Liver (tissue), 7 donors: ENCODE measurements at regions not wholly inside any gene's neighbourhood (a gene's known extent, or its start where the extent isn't known, plus 50 kb on each side); places are given as distances from the start of the nearest gene placed in this dataset.

Experiments used
- DNase-seq: peaks from one replicate; pipeline ENCODE4 v3.0.0-alpha.2; 2017; ENCODE audit warnings: low spot score
- H3K27ac ChIP-seq, 2 donors: one replicate each; pipeline ENCODE4 v1.7.0; 2013; ENCODE audit warnings: inconsistent platforms in 2 of 2, low read length in 2 of 2, control low read depth in 1 of 2, low read depth in 1 of 2, mild to moderate bottlenecking in 1 of 2
- H3K27me3 ChIP-seq, 4 donors: one replicate each; pipeline versions ENCODE4 v1.6.1 to v1.7.0; 2013; ENCODE audit warnings: low read length in 3 of 4, inconsistent platforms in 1 of 4, mild to moderate bottlenecking in 1 of 4, moderate library complexity in 1 of 4; ENCODE audit not compliant: control insufficient read depth in 4 of 4, insufficient read depth in 4 of 4
- H3K36me3 ChIP-seq, 4 donors: one replicate each; pipeline versions ENCODE4 v1.6.1 to v1.7.0; 2013; ENCODE audit warnings: low read length in 3 of 4, mild to moderate bottlenecking in 3 of 4, low read depth in 1 of 4, moderate library complexity in 1 of 4; ENCODE audit not compliant: control insufficient read depth in 4 of 4, insufficient read depth in 3 of 4
- H3K4me1 ChIP-seq, 4 donors: one replicate each; pipeline versions ENCODE4 v1.6.1 to v1.7.0; 2013; ENCODE audit warnings: low read length in 3 of 4, mild to moderate bottlenecking in 3 of 4, moderate library complexity in 1 of 4; ENCODE audit not compliant: control insufficient read depth in 4 of 4, insufficient read depth in 4 of 4
- H3K4me3 ChIP-seq, 3 donors: one replicate each; pipeline versions ENCODE4 v1.6.1 to v1.7.0; 2013; ENCODE audit warnings: low read length in 3 of 3, control low read depth in 1 of 3, low read depth in 1 of 3, mild to moderate bottlenecking in 1 of 3
- H3K9ac ChIP-seq, 2 donors: one replicate each; pipeline ENCODE4 v1.7.0; 2013; ENCODE audit warnings: low read length in 2 of 2, mild to moderate bottlenecking in 2 of 2, moderate library complexity in 2 of 2, control low read depth in 1 of 2, low read depth in 1 of 2
- H3K9me3 ChIP-seq, 4 donors: one replicate each; pipeline versions ENCODE4 v1.6.1 to v1.7.0; 2013; ENCODE audit warnings: low read length in 3 of 4; ENCODE audit not compliant: control insufficient read depth in 4 of 4
- EGR1 ChIP-seq, 2 donors: IDR thresholded peaks; 2 replicates each; pipeline ENCODE4 v1.6.1; 2016 to 2018; ENCODE audit warnings: antibody characterized with exemption in 2 of 2, low read depth in 2 of 2
- FOXA1 ChIP-seq: IDR thresholded peaks from 2 replicates; pipeline ENCODE4 v1.6.1; 2016; ENCODE audit warnings: antibody characterized with exemption
- FOXA2 ChIP-seq: IDR thresholded peaks from 2 replicates; pipeline ENCODE4 v1.6.1; 2016; ENCODE audit warnings: antibody characterized with exemption
- GABPA ChIP-seq, 2 donors: IDR thresholded peaks in 1 of 2; conservative IDR thresholded peaks in 1 of 2; 2 replicates each; pipeline ENCODE4 v1.6.1; 2016; ENCODE audit warnings: antibody characterized with exemption in 2 of 2, mild to moderate bottlenecking in 1 of 2, moderate library complexity in 1 of 2
- HNF4A ChIP-seq, 2 donors: conservative IDR thresholded peaks; 2 replicates each; pipeline ENCODE4 v1.6.1; 2016; ENCODE audit warnings: antibody characterized with exemption in 2 of 2, mild to moderate bottlenecking in 2 of 2
- HNF4G ChIP-seq: IDR thresholded peaks from 2 replicates; pipeline ENCODE4 v1.6.1; 2016; ENCODE audit warnings: antibody characterized with exemption
- RAD21 ChIP-seq, 2 donors: IDR thresholded peaks; 2 replicates each; pipeline ENCODE4 v1.6.1; 2016; ENCODE audit warnings: antibody characterized with exemption in 2 of 2, mild to moderate bottlenecking in 2 of 2
- RXRA ChIP-seq, 2 donors: IDR thresholded peaks; 2 replicates each; pipeline ENCODE4 v1.6.1; 2017 to 2018; ENCODE audit warnings: antibody characterized with exemption in 2 of 2, mild to moderate bottlenecking in 1 of 2
- SP1 ChIP-seq: IDR thresholded peaks from 2 replicates; pipeline ENCODE4 v1.6.1; 2018; ENCODE audit warnings: antibody characterized with exemption, mild to moderate bottlenecking
- TAF1 ChIP-seq: conservative IDR thresholded peaks from 2 replicates; pipeline ENCODE4 v1.6.1; 2016; ENCODE audit warnings: antibody characterized with exemption, mild to moderate bottlenecking
- WGBS: extraction: QIAGEN DNeasy Blood & Tissue Kit; methylation state at CpG from one replicate; pipeline ENCODE4 v1.1.7; 2013; 5-methylcytosine and 5-hydroxymethylcytosine counted together
- TF ChIP-seq, protein P1 (sequence below): IDR thresholded peaks from 2 replicates; pipeline ENCODE4 v1.6.1; 2016; ENCODE audit warnings: antibody characterized with exemption
- TF ChIP-seq, protein P2 (sequence below): IDR thresholded peaks from 2 replicates; pipeline ENCODE4 v1.6.1; 2016; ENCODE audit warnings: antibody characterized with exemption
- donor health status: healthy.
- donor health status: healthy.
- donor health status: healthy.
- donor health status: healthy.

DNA sequence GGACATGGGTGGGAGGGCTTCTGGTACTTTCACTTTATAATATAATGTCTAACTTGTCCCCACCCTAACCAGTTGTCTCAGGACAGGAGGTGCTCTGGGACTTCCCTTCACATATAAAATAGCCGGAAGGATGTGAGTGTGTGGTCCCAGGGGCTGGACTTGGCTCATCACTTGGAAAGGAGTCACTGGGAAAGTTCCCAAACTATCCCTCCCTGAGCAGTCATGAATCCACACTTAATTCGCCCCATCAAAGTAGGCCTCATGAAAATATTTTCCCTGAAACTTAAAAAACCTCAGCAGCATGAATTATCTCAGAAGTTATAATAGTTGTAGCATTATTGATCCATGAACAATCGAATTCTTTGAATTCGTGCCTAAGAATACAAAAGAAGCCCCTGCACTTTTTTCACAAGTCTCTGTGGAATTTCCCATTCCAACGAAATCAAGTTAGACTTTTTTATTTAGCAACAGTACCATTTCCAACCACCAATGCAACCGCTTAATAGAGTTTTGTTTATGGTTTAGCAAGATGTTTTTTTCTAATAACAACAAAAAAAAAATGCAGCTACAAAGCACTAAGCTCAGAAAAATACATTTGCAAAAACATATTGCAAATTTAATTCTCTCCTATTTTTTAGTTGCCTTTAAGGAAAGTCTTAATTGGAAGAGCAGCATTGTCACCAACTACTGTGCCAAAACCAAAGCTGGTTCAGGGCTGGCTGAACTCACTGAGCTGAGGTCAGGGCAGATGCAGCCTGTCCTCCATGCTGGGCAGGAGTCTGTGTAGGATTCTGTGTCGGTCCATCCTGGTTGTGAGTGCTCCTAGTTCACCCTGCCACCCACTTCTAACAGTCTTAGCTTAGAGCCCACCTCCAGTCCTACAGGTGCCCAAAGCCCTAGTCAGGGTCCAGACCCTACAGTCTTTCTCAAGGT, 68.8 kb upstream of the SPTBN1 start:
- no peak for TF ChIP-seq HNF4A (conservative IDR thresholded peaks at IDR 0.05)
- TF ChIP-seq RAD21 (IDR thresholded peaks at IDR 0.05) = peak in 1 of 2 donors; percentile 18
- WGBS = 71% methylated on average over 7 of the region's 7 CpGs
- DNase-seq = no peak
- no peaks in the 10 kb centered on the region for H3K36me3 ChIP-seq
- H3K4me1 ChIP-seq = no peaks in the 10 kb centered on the region
- H3K27me3 ChIP-seq = no peaks in the 10 kb centered on the region
- H3K4me3 ChIP-seq = no peak overlapping the region
- peaks cover 0 to 2% (median 0%) of the 10 kb centered on the region in 4 donors for H3K9me3 ChIP-seq
- H3K27ac ChIP-seq = no peak overlapping the region
- H3K9ac ChIP-seq = no peak overlapping the region

DNA sequence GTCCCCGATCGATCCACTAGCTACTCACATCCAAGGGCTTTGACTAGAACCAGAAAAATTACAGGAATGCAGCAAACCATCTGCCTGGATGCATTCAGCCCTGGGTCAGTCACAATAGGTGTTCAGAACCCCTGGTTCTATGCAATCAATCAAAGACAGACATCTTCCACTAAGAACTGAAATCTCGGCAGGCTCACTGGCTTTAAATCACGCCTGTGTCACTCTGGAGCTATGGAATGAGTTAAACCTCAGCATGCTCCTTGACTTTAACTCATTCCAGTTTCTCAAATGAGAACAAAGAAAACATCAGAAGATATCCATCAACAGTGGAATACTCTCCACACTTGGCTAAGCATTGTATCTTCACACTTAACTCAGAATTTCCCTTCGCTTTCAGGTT, 68.1 kb upstream of the SPTBN1 start:
- no peak overlapping the region for H3K9ac ChIP-seq
- H3K9me3 ChIP-seq = peaks cover 0 to under 1% (median 0%) of the 10 kb centered on the region in 4 donors
- H3K4me3 ChIP-seq = no peak overlapping the region
- DNase-seq = no peak
- 91% methylated on average over 5 of the region's 5 CpGs for WGBS
- H3K27me3 ChIP-seq = no peaks in the 10 kb centered on the region
- H3K27ac ChIP-seq = no peak overlapping the region
- no peaks in the 10 kb centered on the region for H3K4me1 ChIP-seq
- no peaks in the 10 kb centered on the region for H3K36me3 ChIP-seq
- TF ChIP-seq EGR1 (IDR thresholded peaks at IDR 0.05; ENCODE audit: low read depth in 2 of 2) (no peak), FOXA2 (no peak)

DNA sequence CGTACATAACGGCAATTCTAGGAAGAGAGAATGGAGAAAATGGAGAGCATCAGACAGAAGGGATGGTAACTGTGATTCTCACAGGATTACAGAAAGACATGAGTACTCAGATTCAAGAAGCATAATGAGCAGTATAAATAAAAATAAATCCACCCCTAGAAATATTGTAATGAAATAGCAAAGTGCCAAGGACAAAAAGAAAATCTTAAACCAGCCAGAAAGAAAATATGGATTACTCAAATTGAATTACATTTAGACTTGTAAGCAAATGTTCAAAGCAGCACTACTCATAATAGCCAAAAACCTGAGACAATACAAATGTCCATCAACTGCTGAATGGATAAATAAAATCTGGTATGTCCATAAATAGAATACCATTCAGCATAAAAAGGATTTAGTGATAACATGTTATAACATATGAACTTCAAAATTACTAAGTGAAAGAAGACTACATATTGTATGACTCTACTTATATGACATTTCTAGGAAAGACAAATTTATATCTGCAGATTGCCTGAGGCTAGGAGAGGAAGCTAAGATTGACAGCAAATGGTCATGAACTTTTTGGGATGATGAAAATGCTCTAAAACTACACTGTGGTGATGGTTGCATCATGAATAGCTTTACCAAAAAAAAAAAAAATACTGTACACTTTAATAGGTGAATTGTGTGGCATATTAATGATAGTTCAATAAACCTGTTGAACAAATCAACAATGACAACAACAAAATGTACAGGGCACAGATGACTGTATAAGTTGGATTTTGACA, 63.4 kb upstream of the SPTBN1 start:
- no peak for DNase-seq
- H3K27ac ChIP-seq = no peak overlapping the region
- H3K9ac ChIP-seq = no peak overlapping the region
- TF ChIP-seq SP1 = no peak
- TF ChIP-seq, protein P1, sequence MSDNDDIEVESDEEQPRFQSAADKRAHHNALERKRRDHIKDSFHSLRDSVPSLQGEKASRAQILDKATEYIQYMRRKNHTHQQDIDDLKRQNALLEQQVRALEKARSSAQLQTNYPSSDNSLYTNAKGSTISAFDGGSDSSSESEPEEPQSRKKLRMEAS = no peak
- no peak for TF ChIP-seq EGR1 (IDR thresholded peaks at IDR 0.05; ENCODE audit: low read depth in 2 of 2)
- TF ChIP-seq RXRA (IDR thresholded peaks at IDR 0.05) = no peak
- no peak for TF ChIP-seq HNF4G
- TF ChIP-seq TAF1 = no peak
- TF ChIP-seq, protein P2, sequence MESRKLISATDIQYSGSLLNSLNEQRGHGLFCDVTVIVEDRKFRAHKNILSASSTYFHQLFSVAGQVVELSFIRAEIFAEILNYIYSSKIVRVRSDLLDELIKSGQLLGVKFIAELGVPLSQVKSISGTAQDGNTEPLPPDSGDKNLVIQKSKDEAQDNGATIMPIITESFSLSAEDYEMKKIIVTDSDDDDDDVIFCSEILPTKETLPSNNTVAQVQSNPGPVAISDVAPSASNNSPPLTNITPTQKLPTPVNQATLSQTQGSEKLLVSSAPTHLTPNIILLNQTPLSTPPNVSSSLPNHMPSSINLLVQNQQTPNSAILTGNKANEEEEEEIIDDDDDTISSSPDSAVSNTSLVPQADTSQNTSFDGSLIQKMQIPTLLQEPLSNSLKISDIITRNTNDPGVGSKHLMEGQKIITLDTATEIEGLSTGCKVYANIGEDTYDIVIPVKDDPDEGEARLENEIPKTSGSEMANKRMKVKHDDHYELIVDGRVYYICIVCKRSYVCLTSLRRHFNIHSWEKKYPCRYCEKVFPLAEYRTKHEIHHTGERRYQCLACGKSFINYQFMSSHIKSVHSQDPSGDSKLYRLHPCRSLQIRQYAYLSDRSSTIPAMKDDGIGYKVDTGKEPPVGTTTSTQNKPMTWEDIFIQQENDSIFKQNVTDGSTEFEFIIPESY = no peak
- TF ChIP-seq FOXA1 = no peak
- TF ChIP-seq GABPA (IDR thresholded peaks at IDR 0.05 in 1 of 2, conservative IDR thresholded peaks at IDR 0.05 in 1 of 2) = no peak
- H3K4me3 ChIP-seq = no peak overlapping the region
- H3K27me3 ChIP-seq = no peaks in the 10 kb centered on the region
- H3K4me1 ChIP-seq = no peaks in the 10 kb centered on the region
- H3K9me3 ChIP-seq = no peaks in the 10 kb centered on the region
- 98% methylated on average over 2 of the region's 2 CpGs for WGBS
- no peaks in the 10 kb centered on the region for H3K36me3 ChIP-seq
